H1 (cell line): ENCODE measurements at regions not wholly inside any gene's neighbourhood (a gene's known extent, or its start where the extent isn't known, plus 50 kb on each side); places are given as distances from the start of the nearest gene placed in this dataset.

ENCODE experiments used
- CTCF ChIA-PET: fragments of 300-600 bp; sonication (Branson Sonifier 250); formaldehyde crosslinking; loops from one replicate; lab custom pipeline; 2021; ENCODE audit not compliant: partially characterized antibody; lab: Charles Lee
- POLR2A ChIA-PET: fragments of 300-600 bp; sonication (Branson Sonifier 250); formaldehyde crosslinking; loops from one replicate; lab custom pipeline; 2021; ENCODE audit warnings: inconsistent platforms; ENCODE audit not compliant: partially characterized antibody; lab: Charles Lee
- DNase-seq, 2 experiments: peaks; one replicate each; pipeline versions ENCODE4 v3.0.0 to v3.0.0-alpha.2; 2010 to 2022; ENCODE audit warnings: low spot score in 2 of 2, low read depth in 1 of 2, mixed read lengths in 1 of 2
- FAIRE-seq: peaks from 2 replicates; lab custom pipeline; 2011; peaks lifted over from hg19 to GRCh38; lab: Jason Lieb, UNC
- H2AFZ ChIP-seq: 2 replicates; pipeline ENCODE4 v1.8.1; 2012; ENCODE audit warnings: low read length, inconsistent platforms
- H2AK5ac ChIP-seq: 2 replicates; pipeline ENCODE4 v1.6.1; 2013; ENCODE audit warnings: low read depth, low read length
- H2BK120ac ChIP-seq: replicated peaks from 2 replicates; pipeline ENCODE3; 2013; ENCODE audit warnings: low read depth, low read length, inconsistent platforms
- H2BK12ac ChIP-seq: 2 replicates; pipeline ENCODE4 v1.6.1; 2013; ENCODE audit warnings: low read depth, low read length
- H2BK15ac ChIP-seq: 2 replicates; pipeline ENCODE4 v1.6.1; 2013; ENCODE audit warnings: low read length
- H2BK20ac ChIP-seq: 2 replicates; pipeline ENCODE4 v1.6.1; 2013; ENCODE audit warnings: low read length
- H2BK5ac ChIP-seq: 2 replicates; pipeline ENCODE4 v1.6.1; 2013; ENCODE audit warnings: low read depth, low read length
- H3K14ac ChIP-seq: 2 replicates; pipeline ENCODE4 v1.6.1; 2013; ENCODE audit warnings: inconsistent platforms; ENCODE audit not compliant: insufficient read length
- H3K18ac ChIP-seq: 2 replicates; pipeline ENCODE4 v1.6.1; 2013; ENCODE audit warnings: low read length; ENCODE audit errors: extremely low read depth
- H3K23ac ChIP-seq: 2 replicates; pipeline ENCODE4 v1.6.1; 2013; ENCODE audit warnings: inconsistent platforms; ENCODE audit not compliant: insufficient read length
- H3K23me2 ChIP-seq: 2 replicates; pipeline ENCODE4 v1.6.1; 2013; ENCODE audit warnings: low read depth, low read length
- H3K27ac ChIP-seq: 2 replicates; pipeline ENCODE4 v1.6.1; 2011; ENCODE audit warnings: low read depth, low read length, inconsistent platforms
- H3K27me3 ChIP-seq, 4 experiments: replicated peaks in 1 of 4; 1 replicate in 1 of 4; 2 replicates in 3 of 4; pipeline versions ENCODE4 v1.6.1 to v1.8.1; 2011 to 2013; ENCODE audit warnings: low read length in 3 of 4, mild to moderate bottlenecking in 3 of 4, inconsistent platforms in 2 of 4, mixed read lengths in 2 of 4, moderate library complexity in 1 of 4; ENCODE audit not compliant: control insufficient read depth in 3 of 4, insufficient read depth in 3 of 4; ENCODE audit errors: extremely low read depth in 1 of 4
- H3K36me3 ChIP-seq, 4 experiments: 2 replicates each; pipeline versions ENCODE4 v1.6.1 to v1.8.1; 2011 to 2013; ENCODE audit warnings: mild to moderate bottlenecking in 4 of 4, low read length in 3 of 4, moderate library complexity in 2 of 4, control low read depth in 1 of 4, inconsistent platforms in 1 of 4; ENCODE audit not compliant: insufficient read depth in 4 of 4, control insufficient read depth in 2 of 4
- H3K4ac ChIP-seq: replicated peaks from 2 replicates; pipeline ENCODE3; 2013; ENCODE audit warnings: low read length, low read depth, mixed read lengths, inconsistent platforms; ENCODE audit not compliant: insufficient read length
- H3K4me1 ChIP-seq, 4 experiments: replicated peaks in 1 of 4; 1 replicate in 1 of 4; 2 replicates in 3 of 4; pipeline versions ENCODE4 v1.6.1 to v1.8.1; 2011 to 2013; ENCODE audit warnings: low read length in 3 of 4, inconsistent platforms in 2 of 4, mixed read lengths in 1 of 4; ENCODE audit not compliant: insufficient read depth in 4 of 4, control insufficient read depth in 3 of 4
- H3K4me2 ChIP-seq, 2 experiments: 2 replicates each; pipeline versions ENCODE4 v1.6.1 to v1.8.1; 2011 to 2013; ENCODE audit warnings: low read depth in 2 of 2, low read length in 2 of 2, control low read depth in 1 of 2, inconsistent platforms in 1 of 2, mild to moderate bottlenecking in 1 of 2; ENCODE audit not compliant: insufficient read depth in 1 of 2
- H3K4me3 ChIP-seq, 4 experiments: fragments of 200-600, 300-600 bp in 1 of 4; sonication (generic), shearing (Covaris generic), sonication (Bioruptor Twin) in 1 of 4; 2 replicates each; pipeline versions ENCODE4 v1.5.1 to v1.8.1; 2011 to 2016; ENCODE audit warnings: low read length in 4 of 4, low read depth in 3 of 4, control low read depth in 2 of 4, inconsistent platforms in 2 of 4, mild to moderate bottlenecking in 2 of 4, mixed read lengths in 1 of 4, moderate library complexity in 1 of 4; ENCODE audit not compliant: insufficient read depth in 2 of 4; ENCODE audit errors: extremely low read depth in 1 of 4
- H3K56ac ChIP-seq: replicated peaks from 2 replicates; pipeline ENCODE3; 2013; ENCODE audit warnings: low read depth, mild to moderate bottlenecking, mixed read lengths, low read length, inconsistent platforms; ENCODE audit not compliant: insufficient read length
- H3K79me1 ChIP-seq: 2 replicates; pipeline ENCODE4 v1.6.1; 2013; ENCODE audit warnings: low read depth, low read length, control low read depth
- H3K79me2 ChIP-seq, 2 experiments: 2 replicates each; pipeline versions ENCODE4 v1.6.1 to v1.8.1; 2012 to 2013; ENCODE audit warnings: low read length in 2 of 2, mild to moderate bottlenecking in 2 of 2, inconsistent platforms in 1 of 2; ENCODE audit not compliant: insufficient read depth in 2 of 2, control insufficient read depth in 1 of 2
- H3K9ac ChIP-seq, 4 experiments: replicated peaks in 1 of 4; 1 replicate in 1 of 4; 2 replicates in 3 of 4; pipeline versions ENCODE4 v1.6.1 to v1.8.1; 2011 to 2013; ENCODE audit warnings: low read depth in 3 of 4, low read length in 3 of 4, control low read depth in 2 of 4, mild to moderate bottlenecking in 2 of 4, moderate library complexity in 2 of 4, inconsistent platforms in 1 of 4; ENCODE audit errors: extremely low read depth in 1 of 4
- H3K9me3 ChIP-seq, 2 experiments: 2 replicates each; pipeline versions ENCODE4 v1.6.1 to v1.8.1; 2012 to 2013; ENCODE audit warnings: mild to moderate bottlenecking in 2 of 2, moderate library complexity in 2 of 2, control low read depth in 1 of 2, inconsistent platforms in 1 of 2, low read depth in 1 of 2, low read length in 1 of 2, mixed read lengths in 1 of 2; ENCODE audit not compliant: insufficient read depth in 2 of 2
- H4K20me1 ChIP-seq, 2 experiments: replicated peaks in 1 of 2; 2 replicates each; pipeline versions ENCODE3 to v1.8.1; 2011 to 2013; ENCODE audit warnings: inconsistent platforms in 2 of 2, low read length in 2 of 2, mild to moderate bottlenecking in 1 of 2; ENCODE audit not compliant: insufficient read depth in 2 of 2, control insufficient read depth in 1 of 2
- H4K5ac ChIP-seq: 2 replicates; pipeline ENCODE4 v1.6.1; 2013; ENCODE audit warnings: low read length, low read depth, mixed read lengths, inconsistent platforms; ENCODE audit not compliant: insufficient read length
- H4K8ac ChIP-seq: 2 replicates; pipeline ENCODE4 v1.8.0; 2013; ENCODE audit warnings: mild to moderate bottlenecking, moderate library complexity, low read length, inconsistent platforms; ENCODE audit not compliant: insufficient read depth; ENCODE audit errors: extremely low read depth
- H4K91ac ChIP-seq: replicated peaks from 2 replicates; pipeline ENCODE3; 2013; ENCODE audit warnings: low read length, mixed read lengths, inconsistent platforms; ENCODE audit not compliant: insufficient read length
- RAD21 ChIP-seq, 2 experiments: IDR thresholded peaks in 1 of 2; conservative IDR thresholded peaks in 1 of 2; 2 replicates each; pipeline ENCODE4 v1.6.1; 2011; ENCODE audit warnings: low read depth in 2 of 2, low read length in 2 of 2, improper control_type of control experiment in 1 of 2, inconsistent platforms in 1 of 2, mild to moderate bottlenecking in 1 of 2, moderate library complexity in 1 of 2
- RXRA ChIP-seq: IDR thresholded peaks from 2 replicates; pipeline ENCODE4 v1.6.1; 2011; ENCODE audit warnings: low read depth, mild to moderate bottlenecking, low read length, moderate library complexity; ENCODE audit not compliant: insufficient read depth
- TAF1 ChIP-seq: IDR thresholded peaks from 2 replicates; pipeline ENCODE4 v1.6.1; 2011; ENCODE audit warnings: mild to moderate bottlenecking, low read depth, low read length
- WGBS, 2 experiments: shearing (Covaris generic) in 1 of 2; methylation state at CpG; one replicate each; pipeline versions ENCODE4 v1.1.6 to v1.1.7; 2013 to 2015; ENCODE audit warnings: low lambda C conversion rate in 2 of 2, mixed read lengths in 2 of 2, inconsistent platforms in 1 of 2, low coverage in 1 of 2, missing lambda C conversion rate in 1 of 2; ENCODE audit not compliant: insufficient replicate concordance in 2 of 2, insufficient coverage in 1 of 2, insufficient read length in 1 of 2; ENCODE audit errors: extremely low coverage in 1 of 2, missing lambda C conversion rate in 1 of 2; 5-methylcytosine and 5-hydroxymethylcytosine counted together
- TF ChIP-seq, protein P1 (sequence below): IDR thresholded peaks from 2 replicates; pipeline ENCODE4 v1.6.1; 2011; ENCODE audit warnings: low read depth, mild to moderate bottlenecking, low read length; ENCODE audit not compliant: insufficient read depth
- TF ChIP-seq, protein P2 (sequence below), 3 experiments: IDR thresholded peaks; 1 replicate in 2 of 3; 2 replicates in 1 of 3; pipeline versions ENCODE4 v1.5.1 to v1.6.1; 2011; ENCODE audit warnings: low read length in 3 of 3, mild to moderate bottlenecking in 3 of 3, inconsistent platforms in 2 of 3, low read depth in 1 of 3, moderate library complexity in 1 of 3; ENCODE audit not compliant: insufficient read depth in 1 of 3; ENCODE audit errors: control extremely low read depth in 1 of 3

DNA sequence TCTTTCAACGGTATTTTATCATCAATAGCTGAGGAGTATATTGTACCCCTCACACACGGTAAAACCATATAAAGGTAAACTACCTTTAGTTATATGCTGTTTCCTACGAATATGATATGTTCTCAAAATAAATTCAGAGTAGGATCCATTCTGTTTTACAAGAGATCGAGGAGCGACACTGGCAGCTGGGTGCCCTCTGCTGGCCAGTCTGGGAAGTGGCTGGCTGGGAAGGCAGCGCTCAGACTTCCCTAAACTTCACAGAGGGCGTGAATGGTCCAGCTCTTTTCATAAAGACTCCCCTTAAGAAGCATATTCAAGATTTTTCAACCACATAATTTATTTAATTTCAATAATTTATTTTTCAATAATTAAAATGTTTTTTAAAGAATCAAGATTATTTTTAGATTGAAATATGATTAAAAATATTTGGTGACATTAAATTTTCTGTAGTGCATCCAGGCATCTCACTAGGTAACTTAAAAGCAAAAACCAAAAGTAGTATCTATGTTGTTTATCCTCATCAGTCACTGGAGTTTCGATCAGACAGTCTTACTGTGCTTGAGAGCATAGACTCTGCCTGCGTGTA, 187.5 kb upstream of the PDE10A start:
- H4K91ac ChIP-seq = no peak overlapping the region
- H3K56ac ChIP-seq = no peak overlapping the region
- FAIRE-seq (peak; percentile 32), DNase-seq (peak in 1 of 2 experiments; percentile 86)
- no peak overlapping the region for H2BK15ac ChIP-seq
- no peak overlapping the region for H3K23ac ChIP-seq
- H3K27me3 ChIP-seq = peaks cover 14 to 36% (median 26%) of the 10 kb centered on the region in 4 experiments
- no peak overlapping the region for H2AFZ ChIP-seq
- no peak overlapping the region for H2BK5ac ChIP-seq
- H3K23me2 ChIP-seq = peaks cover 6% of the 10 kb centered on the region; the same call in 1 of the 2 replicates
- H2BK20ac ChIP-seq = no peak overlapping the region
- H4K5ac ChIP-seq = no peak overlapping the region
- TF ChIP-seq, protein P1, sequence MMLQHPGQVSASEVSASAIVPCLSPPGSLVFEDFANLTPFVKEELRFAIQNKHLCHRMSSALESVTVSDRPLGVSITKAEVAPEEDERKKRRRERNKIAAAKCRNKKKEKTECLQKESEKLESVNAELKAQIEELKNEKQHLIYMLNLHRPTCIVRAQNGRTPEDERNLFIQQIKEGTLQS = no peak
- TF ChIP-seq RXRA = no peak
- no peak for TF ChIP-seq TAF1
- TF ChIP-seq, protein P2, sequence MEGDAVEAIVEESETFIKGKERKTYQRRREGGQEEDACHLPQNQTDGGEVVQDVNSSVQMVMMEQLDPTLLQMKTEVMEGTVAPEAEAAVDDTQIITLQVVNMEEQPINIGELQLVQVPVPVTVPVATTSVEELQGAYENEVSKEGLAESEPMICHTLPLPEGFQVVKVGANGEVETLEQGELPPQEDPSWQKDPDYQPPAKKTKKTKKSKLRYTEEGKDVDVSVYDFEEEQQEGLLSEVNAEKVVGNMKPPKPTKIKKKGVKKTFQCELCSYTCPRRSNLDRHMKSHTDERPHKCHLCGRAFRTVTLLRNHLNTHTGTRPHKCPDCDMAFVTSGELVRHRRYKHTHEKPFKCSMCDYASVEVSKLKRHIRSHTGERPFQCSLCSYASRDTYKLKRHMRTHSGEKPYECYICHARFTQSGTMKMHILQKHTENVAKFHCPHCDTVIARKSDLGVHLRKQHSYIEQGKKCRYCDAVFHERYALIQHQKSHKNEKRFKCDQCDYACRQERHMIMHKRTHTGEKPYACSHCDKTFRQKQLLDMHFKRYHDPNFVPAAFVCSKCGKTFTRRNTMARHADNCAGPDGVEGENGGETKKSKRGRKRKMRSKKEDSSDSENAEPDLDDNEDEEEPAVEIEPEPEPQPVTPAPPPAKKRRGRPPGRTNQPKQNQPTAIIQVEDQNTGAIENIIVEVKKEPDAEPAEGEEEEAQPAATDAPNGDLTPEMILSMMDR (IDR thresholded peaks at IDR 0.05; ENCODE audit: control extremely low read depth in 1 of 3, insufficient read depth in 1 of 3, low read depth in 1 of 3, low read length in 3 of 3) = peak; percentile 90 to 96 (median 90)
- peak; percentile 89 to 92 for TF ChIP-seq RAD21 (IDR thresholded peaks at IDR 0.05 in 1 of 2, conservative IDR thresholded peaks at IDR 0.05 in 1 of 2; ENCODE audit: low read depth in 2 of 2, low read length in 2 of 2)
- no peak overlapping the region for H3K9ac ChIP-seq
- no peaks in the 10 kb centered on the region for H3K79me2 ChIP-seq
- ChIA-PET POLR2A (interaction anchor here (0.8 kb wide), 1 partner anchor 121 kb away, joined by 3 read pairs; no protein-coding TSS in a partner anchor), CTCF (interaction anchor here (0.8 to 4.8 kb wide), 32 partner anchors 8 to 572 kb away, joined by 3 to 92 read pairs (median 4); no protein-coding TSS in a partner anchor)
- H3K4me1 ChIP-seq = peaks cover 0 to 13% (median 8%) of the 10 kb centered on the region in 4 experiments; a peak in 5 of 7 replicates
- no peak overlapping the region for H2BK12ac ChIP-seq
- no peak overlapping the region for H2AK5ac ChIP-seq
- H2BK120ac ChIP-seq = no peak overlapping the region
- H3K36me3 ChIP-seq = no peaks in the 10 kb centered on the region
- no peaks in the 10 kb centered on the region for H4K20me1 ChIP-seq
- no peak overlapping the region for H3K27ac ChIP-seq
- no peak overlapping the region for H3K4ac ChIP-seq
- 28% methylated on average over 9 of the region's 9 CpGs; no CpG with 5 or more reads in 1 of the 2 experiments for WGBS, 2 experiments
- H3K18ac ChIP-seq = no peak overlapping the region
- H3K14ac ChIP-seq = no peak overlapping the region
- H3K9me3 ChIP-seq = no peaks in the 10 kb centered on the region
- H4K8ac ChIP-seq = no peak overlapping the region
- H3K4me3 ChIP-seq = no peak overlapping the region
- no peaks in the 10 kb centered on the region for H3K79me1 ChIP-seq
- H3K4me2 ChIP-seq = no peak overlapping the region
